ENCODE measurements at regions not wholly inside any gene's neighbourhood (a gene's known extent, or its start where the extent isn't known, plus 50 kb on each side); places are given as distances from the start of the nearest gene placed in this dataset.

DNA sequence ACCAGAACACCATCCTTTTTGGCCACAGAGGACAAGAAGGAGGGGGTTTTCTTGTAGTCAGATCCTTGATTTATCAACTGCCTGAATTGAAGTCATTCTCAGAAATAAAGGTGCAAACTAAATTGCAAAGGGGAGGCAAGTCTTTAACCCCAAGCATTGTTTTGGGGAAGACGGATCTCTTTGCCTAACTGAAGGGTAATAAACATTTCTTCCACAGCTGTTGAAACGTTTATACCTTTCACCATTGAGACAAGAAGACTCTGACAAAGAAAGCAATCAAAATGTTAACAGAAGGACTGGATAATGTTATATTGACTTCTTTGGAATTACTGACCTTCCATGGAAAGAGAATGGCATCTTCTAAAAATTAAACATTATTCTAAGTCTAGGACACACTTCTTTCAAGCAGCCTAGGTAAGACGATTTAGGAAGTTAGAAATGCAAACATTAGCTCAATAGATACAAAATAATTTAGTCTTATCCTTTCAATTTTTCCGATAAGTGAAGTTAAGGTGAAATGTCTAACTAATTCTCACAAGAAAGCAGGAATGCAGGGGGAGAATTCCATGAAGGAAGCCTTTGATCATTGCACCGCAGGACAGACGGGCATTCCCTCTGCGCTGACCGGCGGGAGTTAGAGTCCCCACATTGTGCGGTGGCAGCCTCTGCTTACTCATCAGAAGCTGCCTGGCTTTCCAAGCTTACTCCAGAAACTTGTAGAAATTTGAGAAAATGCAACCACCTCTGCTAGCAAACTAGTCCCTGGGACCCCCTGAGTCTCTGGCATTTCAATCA lies 69.4 kb upstream of the COPS8 start:
- DNase-seq (ENCODE audit: low read depth in 2 of 3, low spot score in 1 of 3): no peak

DNA sequence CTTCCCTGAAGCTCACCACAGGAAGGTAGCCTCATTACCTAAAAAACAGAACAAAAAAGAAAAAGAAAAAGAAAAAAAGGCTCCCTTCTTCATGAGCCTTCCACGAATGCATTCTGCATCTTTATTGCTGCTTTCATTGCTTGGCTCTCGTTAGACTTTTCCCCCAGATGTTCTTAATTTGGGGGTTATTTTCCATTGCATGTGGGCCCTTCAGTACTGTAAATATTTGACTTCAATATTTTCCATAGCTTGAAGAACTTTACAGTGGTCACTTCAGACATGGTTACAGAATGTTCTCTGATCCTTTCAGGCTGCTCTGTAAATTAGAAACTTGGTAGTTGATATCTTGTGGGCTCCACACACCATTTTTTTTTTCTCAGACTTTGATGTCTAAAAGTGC lies 65.6 kb upstream of the COPS8 start:
- no peak for DNase-seq (ENCODE audit: low read depth in 2 of 3, low spot score in 1 of 3)

DNA sequence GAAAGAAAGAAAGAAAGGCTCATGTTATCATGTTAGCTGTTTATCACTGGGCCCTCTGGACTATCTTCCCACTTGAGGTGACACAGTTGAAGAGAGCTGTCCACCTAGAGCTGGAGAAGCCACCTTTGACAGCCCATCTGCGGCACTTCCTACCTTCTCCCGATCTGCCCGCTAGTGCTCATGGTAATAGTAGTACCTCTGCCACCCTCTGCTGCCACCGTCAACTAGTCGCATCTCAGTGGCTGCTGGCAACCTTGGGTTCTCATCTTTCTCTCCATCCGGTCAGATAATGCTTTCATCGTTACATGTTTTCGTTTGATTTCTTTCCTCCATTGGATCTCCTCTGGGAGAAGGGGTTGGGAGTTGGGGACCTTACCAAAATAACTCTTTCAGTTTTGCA lies 63.2 kb upstream of the COPS8 start:
- DNase-seq (ENCODE audit: low read depth in 2 of 3, low spot score in 1 of 3): no peak

DNA sequence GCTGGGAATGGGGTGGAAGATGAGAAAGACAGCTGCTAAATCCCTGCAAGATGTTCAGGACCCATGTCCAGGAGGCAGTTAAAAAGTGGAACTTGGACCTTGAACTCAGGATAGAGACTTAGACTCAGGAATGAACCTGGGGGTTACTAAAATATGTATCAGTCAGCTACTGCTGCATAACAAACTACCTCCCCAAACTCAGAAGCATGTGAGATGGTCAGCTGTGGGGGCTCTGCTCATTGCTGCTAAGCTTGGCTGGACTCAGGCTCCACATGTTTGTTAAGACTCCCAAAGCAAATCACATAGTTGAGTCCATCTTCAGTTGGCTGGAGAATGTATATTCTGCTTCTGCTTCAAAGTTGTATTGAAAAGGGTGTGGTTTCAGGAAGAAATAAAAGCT lies 61.4 kb upstream of the COPS8 start:
- DNase-seq (ENCODE audit: low read depth in 2 of 3, low spot score in 1 of 3): no peak

DNA sequence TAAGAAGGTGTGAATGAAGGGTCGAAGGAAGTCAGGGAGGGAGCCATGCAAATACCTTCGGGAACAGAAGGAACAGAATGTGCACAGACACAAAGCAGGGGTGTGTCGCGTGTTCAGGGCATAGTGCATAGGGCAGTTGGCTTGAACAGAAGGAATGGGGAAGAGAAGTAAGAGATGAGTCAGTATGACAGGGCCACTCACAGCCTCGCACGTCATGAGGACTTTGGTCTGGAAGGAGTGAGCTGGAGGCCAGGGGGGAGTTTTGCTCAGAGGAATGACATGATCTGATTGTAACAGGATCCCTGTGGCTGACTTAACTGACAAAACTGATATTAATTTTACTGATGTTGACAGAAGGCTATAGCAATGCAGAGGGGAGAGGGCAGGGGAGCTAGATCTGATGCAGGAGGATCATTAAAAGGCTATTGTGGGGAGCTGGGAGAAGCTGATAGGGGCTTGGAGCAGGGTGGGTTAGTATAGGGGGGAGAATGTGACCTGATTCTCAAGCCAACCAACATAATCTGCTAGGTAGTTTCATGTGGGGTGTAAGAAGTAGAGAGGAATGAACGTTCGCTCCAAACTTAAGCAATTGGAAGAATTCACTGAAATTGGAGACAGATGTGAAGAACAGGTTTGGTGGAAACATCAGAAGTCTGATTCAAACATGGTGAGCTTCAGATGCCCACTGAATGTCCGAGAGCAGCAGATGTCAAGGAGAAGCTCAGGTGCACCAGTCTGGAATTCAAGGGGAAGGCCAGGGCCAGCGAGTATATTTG lies 60.4 kb upstream of the COPS8 start:
- no peak for DNase-seq (ENCODE audit: low read depth in 2 of 3, low spot score in 1 of 3)

DNA sequence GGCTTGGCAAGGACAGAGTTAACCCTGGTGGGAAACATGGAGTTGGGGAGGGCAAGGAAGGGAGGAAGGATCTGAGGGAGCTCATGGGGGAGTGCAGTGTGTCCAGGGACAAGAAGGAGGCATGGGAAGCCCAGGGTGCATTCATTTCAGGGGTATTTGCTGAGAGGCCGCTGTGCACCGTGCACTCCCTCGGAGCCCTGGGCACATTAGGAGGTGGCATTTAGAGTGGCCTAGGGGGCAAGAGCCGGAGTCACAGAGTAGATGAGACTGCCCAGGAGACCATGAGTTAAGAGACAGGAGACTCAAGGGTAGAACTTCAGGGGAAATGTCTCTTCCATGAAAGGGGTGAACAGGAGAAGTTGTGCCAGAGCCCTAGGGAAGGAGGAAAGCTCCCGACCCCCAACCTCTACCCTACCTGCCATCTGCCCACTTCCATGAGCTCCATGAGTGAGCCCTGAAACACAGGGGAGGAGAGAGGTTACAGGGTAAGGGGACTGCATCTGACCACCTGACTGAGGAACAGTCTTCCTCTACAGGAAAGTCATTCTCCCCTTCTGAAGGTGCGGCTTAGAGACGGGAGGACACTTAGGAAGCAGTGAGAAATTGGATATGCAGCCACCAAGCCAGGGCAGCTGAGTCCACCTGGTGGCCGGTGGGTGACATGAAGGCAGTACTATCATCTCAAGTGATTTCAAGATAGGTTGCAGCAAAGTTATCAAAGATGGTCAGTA lies 58.5 kb upstream of the COPS8 start:
- DNase-seq (ENCODE audit: low read depth in 2 of 3, low spot score in 1 of 3): peak in 2 of 3 donors; percentile 4 to 14

DNA sequence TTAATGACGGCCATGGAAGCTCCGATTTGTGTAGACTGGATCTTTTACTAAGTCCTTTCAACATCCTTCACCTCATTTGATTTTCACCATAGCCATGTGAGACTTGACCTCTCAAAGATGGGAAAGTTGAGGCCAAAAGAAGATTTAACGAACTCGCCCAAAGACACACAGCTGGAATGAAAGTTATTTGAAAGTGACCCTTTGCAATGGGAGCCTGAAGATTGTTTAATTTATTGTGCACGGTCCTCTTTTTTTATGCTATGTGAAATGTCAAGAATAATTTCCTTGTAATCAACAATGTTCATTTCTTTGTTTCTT lies 58.0 kb upstream of the COPS8 start:
- no peak for DNase-seq (ENCODE audit: low read depth in 2 of 3, low spot score in 1 of 3)

DNA sequence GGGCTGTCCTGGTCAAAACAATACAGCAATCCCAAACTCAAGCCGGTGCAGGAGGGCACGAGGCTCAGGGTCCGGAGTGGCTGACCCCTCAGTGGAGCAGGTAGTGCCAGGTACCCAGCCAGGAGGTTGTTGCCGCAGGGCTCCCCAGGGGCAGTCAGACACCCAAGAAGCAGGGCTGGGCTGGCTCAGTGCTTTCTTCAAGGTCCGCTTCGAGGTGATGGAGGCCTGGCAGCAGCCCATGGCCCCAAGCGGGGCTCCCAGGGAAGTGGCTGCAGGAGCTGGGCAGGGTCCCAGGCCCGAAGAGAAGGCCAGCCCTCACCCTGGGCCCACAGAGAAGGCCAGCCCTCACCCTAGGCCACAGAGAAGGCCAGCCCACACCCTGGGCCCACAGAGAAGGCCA lies 55.3 kb upstream of the COPS8 start:
- DNase-seq (ENCODE audit: low read depth in 2 of 3, low spot score in 1 of 3): no peak

DNA sequence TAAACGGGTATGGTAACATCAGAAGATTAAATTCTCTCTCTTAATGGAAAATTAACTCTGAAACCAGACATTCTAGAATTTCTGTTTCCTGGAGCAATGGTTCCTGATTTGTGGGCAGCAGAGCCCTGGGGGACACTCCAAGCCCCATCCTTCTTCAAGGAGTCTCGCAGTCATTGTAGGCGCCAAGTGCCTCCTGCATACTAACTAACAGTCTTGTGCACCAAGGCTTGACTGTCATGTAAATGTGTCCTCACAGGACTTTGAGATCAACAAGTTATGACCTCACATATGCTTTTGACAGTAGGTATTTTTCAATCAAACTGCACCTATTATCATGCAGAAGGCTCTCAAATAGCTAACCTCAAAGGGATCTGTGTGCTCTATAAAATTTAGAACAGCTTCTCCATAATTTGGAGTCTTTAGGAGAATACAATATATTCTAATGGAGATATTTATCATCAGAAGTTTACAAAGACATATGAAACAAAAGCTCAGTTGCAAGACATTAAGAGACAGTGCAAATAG lies 52.1 kb upstream of the COPS8 start:
- no peak for DNase-seq (ENCODE audit: low read depth in 2 of 3, low spot score in 1 of 3)

DNA sequence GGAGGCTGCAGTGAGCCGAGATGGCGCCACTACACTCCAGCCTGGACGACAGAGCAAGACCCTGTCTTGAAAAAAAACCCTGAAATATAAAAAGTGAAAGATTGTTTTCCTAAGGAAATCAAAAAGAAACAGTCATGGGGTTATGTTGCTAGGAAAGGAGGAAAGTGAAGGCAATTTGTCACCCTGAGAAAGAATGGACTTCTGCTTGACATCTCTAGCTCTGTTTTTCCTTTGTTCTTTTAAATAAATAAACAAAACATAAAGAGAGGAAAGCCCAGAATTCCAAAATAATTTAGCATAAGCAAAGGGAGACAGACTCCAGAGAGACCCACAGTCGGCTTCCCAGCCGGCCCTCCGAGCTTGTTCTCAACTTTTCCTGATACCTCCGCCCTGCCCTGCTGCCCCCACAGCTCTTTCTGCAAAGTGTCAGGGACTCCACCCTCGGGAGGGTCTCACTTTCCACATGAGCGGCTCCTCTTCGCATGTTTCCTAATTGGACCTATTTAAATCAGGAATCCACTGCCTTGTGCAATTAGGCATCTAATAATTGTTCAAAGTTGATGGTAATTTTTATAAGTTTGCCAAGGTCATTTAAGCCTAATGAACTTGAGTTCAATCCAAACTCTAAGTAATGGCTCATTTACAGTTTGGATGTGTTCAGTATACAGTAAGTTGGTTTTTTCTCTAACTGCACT lies 49.8 kb upstream of the COPS8 start:
- DNase-seq (ENCODE audit: low read depth in 2 of 3, low spot score in 1 of 3): no peak

Data from stimulated activated CD4-positive, alpha-beta T cell treated with anti-CD3 and anti-CD28 coated beads, Interleukin-12 subunit alpha, Interleukin-12 subunit beta, amount 100 ng/mL, for 48 hours (primary cell).